HFFc6 (cell line): ENCODE measurements at regions not wholly inside any gene's neighbourhood (a gene's known extent, or its start where the extent isn't known, plus 50 kb on each side); places are given as distances from the start of the nearest gene placed in this dataset.
A peak's percentile ranks its signal among the peaks of the same experiment; 100 is the strongest.
"Not testable (repeated sequence)": the region's sequence is repeated elsewhere in the genome, so short reads cannot be mapped to it uniquely, and the experiment has no call there.

ENCODE experiments used
- DNase-seq: peaks from one replicate; pipeline ENCODE4 v3.0.0-alpha.2; 2018
- H3K27ac Mint-ChIP-seq: 2 replicates; pipeline ENCODE4 v1.8.0; 2020; ENCODE audit warnings: mild to moderate bottlenecking, mixed read lengths
- H3K27me3 Mint-ChIP-seq: 2 replicates; pipeline ENCODE4 v1.8.0; 2021; ENCODE audit warnings: mild to moderate bottlenecking, moderate library complexity, mixed read lengths; ENCODE audit not compliant: insufficient read depth
- H3K36me3 Mint-ChIP-seq: 2 replicates; pipeline ENCODE4 v1.8.0; 2021; ENCODE audit warnings: low read depth, mixed read lengths
- H3K4me1 Mint-ChIP-seq: 2 replicates; pipeline ENCODE4 v1.8.0; 2020; ENCODE audit warnings: low read depth, mixed read lengths
- H3K4me3 Mint-ChIP-seq: 2 replicates; pipeline ENCODE4 v1.8.0; 2020; ENCODE audit warnings: mild to moderate bottlenecking, moderate library complexity, mixed read lengths
- H3K9me3 Mint-ChIP-seq: 2 replicates; pipeline ENCODE4 v1.8.0; 2020; ENCODE audit warnings: mild to moderate bottlenecking, mixed read lengths
- CTCF ChIP-seq: fragments of 200-600 bp; sonication (generic); IDR thresholded peaks from 2 replicates; pipeline ENCODE4 v1.5.0; 2021; ENCODE audit warnings: antibody characterized with exemption, mild to moderate bottlenecking

GRCh38 chr17:26936645-26937044 lies 357.3 kb upstream of the WSB1 start:
- H3K27me3 Mint-ChIP-seq, DNase-seq, H3K4me1 Mint-ChIP-seq, H3K4me3 Mint-ChIP-seq, H3K36me3 Mint-ChIP-seq, H3K9me3 Mint-ChIP-seq, H3K27ac Mint-ChIP-seq: not testable (repeated sequence)

- DNase-seq, H3K36me3 Mint-ChIP-seq, H3K4me3 Mint-ChIP-seq, H3K4me1 Mint-ChIP-seq, H3K9me3 Mint-ChIP-seq, H3K27ac Mint-ChIP-seq, H3K27me3 Mint-ChIP-seq: not testable (repeated sequence)
Observed at GRCh38 chr17:26937750-26938322, 356.1 kb upstream of the WSB1 start.

GRCh38 chr17:26939755-26940154 lies 354.2 kb upstream of the WSB1 start:
- H3K27ac Mint-ChIP-seq, DNase-seq, H3K4me3 Mint-ChIP-seq, H3K9me3 Mint-ChIP-seq, H3K36me3 Mint-ChIP-seq, H3K27me3 Mint-ChIP-seq, H3K4me1 Mint-ChIP-seq: not testable (repeated sequence)

GRCh38 chr17:26940587-26940986 lies 353.3 kb upstream of the WSB1 start:
- DNase-seq, H3K4me3 Mint-ChIP-seq, H3K9me3 Mint-ChIP-seq, H3K36me3 Mint-ChIP-seq, H3K27ac Mint-ChIP-seq, H3K27me3 Mint-ChIP-seq, H3K4me1 Mint-ChIP-seq: not testable (repeated sequence)

- no peak overlapping the region for H3K4me3 Mint-ChIP-seq
- no peak overlapping the region for H3K27ac Mint-ChIP-seq
- peaks cover 9% of the 10 kb centered on the region for H3K9me3 Mint-ChIP-seq
- no peaks in the 10 kb centered on the region for H3K36me3 Mint-ChIP-seq
- peaks cover 4% of the 10 kb centered on the region for H3K27me3 Mint-ChIP-seq
- no peak for TF ChIP-seq CTCF
- DNase-seq = no peak
- no peaks in the 10 kb centered on the region for H3K4me1 Mint-ChIP-seq
Observed at GRCh38 chr17:26962255-26963162, 331.4 kb upstream of the WSB1 start.

- no peak for TF ChIP-seq CTCF
- no peak for DNase-seq
- H3K9me3 Mint-ChIP-seq = peaks cover 9% of the 10 kb centered on the region
- H3K4me3 Mint-ChIP-seq = no peak overlapping the region
- no peaks in the 10 kb centered on the region for H3K36me3 Mint-ChIP-seq
- no peak overlapping the region for H3K27ac Mint-ChIP-seq
- no peaks in the 10 kb centered on the region for H3K4me1 Mint-ChIP-seq
- peaks cover 4% of the 10 kb centered on the region for H3K27me3 Mint-ChIP-seq
Observed at GRCh38 chr17:26963163-26963503, 330.8 kb upstream of the WSB1 start.

GRCh38 chr17:26965898-26966624 lies 327.9 kb upstream of the WSB1 start:
- not testable (repeated sequence) for H3K36me3 Mint-ChIP-seq, H3K27ac Mint-ChIP-seq, H3K4me3 Mint-ChIP-seq, H3K4me1 Mint-ChIP-seq, DNase-seq, H3K27me3 Mint-ChIP-seq
- H3K9me3 Mint-ChIP-seq = peaks cover 19% of the 10 kb centered on the region

GRCh38 chr17:26966625-26967179 lies 327.2 kb upstream of the WSB1 start:
- H3K36me3 Mint-ChIP-seq, DNase-seq, H3K4me3 Mint-ChIP-seq, H3K27me3 Mint-ChIP-seq, H3K4me1 Mint-ChIP-seq, H3K27ac Mint-ChIP-seq: not testable (repeated sequence)
- peaks cover 19% of the 10 kb centered on the region for H3K9me3 Mint-ChIP-seq

GRCh38 chr17:26981845-26982425 lies 312.0 kb upstream of the WSB1 start:
- not testable (repeated sequence) for H3K36me3 Mint-ChIP-seq, DNase-seq, H3K27me3 Mint-ChIP-seq, H3K4me3 Mint-ChIP-seq, H3K4me1 Mint-ChIP-seq, H3K27ac Mint-ChIP-seq
- peaks cover 37% of the 10 kb centered on the region for H3K9me3 Mint-ChIP-seq

GRCh38 chr17:26982563-26982962 lies 311.4 kb upstream of the WSB1 start:
- not testable (repeated sequence) for H3K27ac Mint-ChIP-seq, H3K27me3 Mint-ChIP-seq, H3K36me3 Mint-ChIP-seq, H3K4me1 Mint-ChIP-seq, H3K4me3 Mint-ChIP-seq, DNase-seq
- peaks cover 41% of the 10 kb centered on the region for H3K9me3 Mint-ChIP-seq

- H3K9me3 Mint-ChIP-seq = peaks cover 36% of the 10 kb centered on the region
- H3K27me3 Mint-ChIP-seq, H3K36me3 Mint-ChIP-seq, H3K4me3 Mint-ChIP-seq, H3K27ac Mint-ChIP-seq, H3K4me1 Mint-ChIP-seq: not testable (repeated sequence)
- peak; percentile 10 for DNase-seq
Observed at GRCh38 chr17:26987851-26988250, 306.1 kb upstream of the WSB1 start.
